ENCODE measurements at regions not wholly inside any gene's neighbourhood (a gene's known extent, or its start where the extent isn't known, plus 50 kb on each side); places are given as distances from the start of the nearest gene placed in this dataset.

- DNase-seq = no peak
Observed at GRCh38 chr2:180124273-180125139, 117.4 kb upstream of the CWC22 start.

GRCh38 chr2:180122874-180123273 lies 115.8 kb upstream of the CWC22 start:
- no peak for DNase-seq

GRCh38 chr2:180115675-180116074 lies 108.6 kb upstream of the CWC22 start:
- no peak for DNase-seq

GRCh38 chr2:180115269-180115668 lies 108.2 kb upstream of the CWC22 start:
- no peak for DNase-seq

- DNase-seq = no peak
Observed at GRCh38 chr2:180111901-180112300, 104.8 kb upstream of the CWC22 start.

- DNase-seq = no peak
Observed at GRCh38 chr2:180110469-180110868, 103.4 kb upstream of the CWC22 start.

- no peak for DNase-seq
Observed at GRCh38 chr2:180101846-180102245, 94.7 kb upstream of the CWC22 start.

- DNase-seq = no peak
Observed at GRCh38 chr2:180099308-180099707, 92.2 kb upstream of the CWC22 start.

GRCh38 chr2:180085144-180085543 lies 78.0 kb upstream of the CWC22 start:
- no peak for DNase-seq

- no peak for DNase-seq
Observed at GRCh38 chr2:180077295-180077906, 70.3 kb upstream of the CWC22 start.

GRCh38 chr2:180075870-180076269 lies 68.8 kb upstream of the CWC22 start:
- DNase-seq = no peak

- DNase-seq = no peak
Observed at GRCh38 chr2:180071797-180072196, 64.7 kb upstream of the CWC22 start.

- no peak for DNase-seq
Observed at GRCh38 chr2:180063494-180064092, 56.5 kb upstream of the CWC22 start.

- no peak for DNase-seq
Observed at GRCh38 chr2:180062178-180062577, 55.1 kb upstream of the CWC22 start.

- no peak for DNase-seq
Observed at GRCh38 chr2:180061546-180061945, 54.4 kb upstream of the CWC22 start.

- no peak for DNase-seq
Observed at GRCh38 chr2:180061085-180061484, 54.0 kb upstream of the CWC22 start.

GRCh38 chr2:180058993-180059392 lies 51.9 kb upstream of the CWC22 start:
- DNase-seq = no peak

- DNase-seq = no peak
Observed at GRCh38 chr2:180057706-180058412, 50.8 kb upstream of the CWC22 start.

Measured in stimulated activated CD4-positive, alpha-beta T cell treated with anti-CD3 and anti-CD28 coated beads, Interleukin-2, amount 100 ng/mL, for 48 hours (primary cell).